Activated CD4-positive, alpha-beta memory T cell treated with anti-CD3 and anti-CD28 coated beads, Interleukin-2, amount 10 ng/mL, durations not matched to agents 7 days and 5 days (primary cell): ENCODE measurements at regions not wholly inside any gene's neighbourhood (a gene's known extent, or its start where the extent isn't known, plus 50 kb on each side); places are given as distances from the start of the nearest gene placed in this dataset.

Source experiments
- CTCF ChIA-PET: fragments of 350-600 bp; sonication (Branson Sonifier 250); formaldehyde crosslinking; loops from one replicate; lab custom pipeline; 2021; ENCODE audit warnings: antibody characterized with exemption, inconsistent platforms; lab: Charles Lee
- POLR2A ChIA-PET: fragments of 350-600 bp; sonication (Branson Sonifier 250); formaldehyde crosslinking; loops from one replicate; lab custom pipeline; 2021; ENCODE audit warnings: antibody characterized with exemption; lab: Charles Lee
- DNase-seq: peaks from one replicate; pipeline ENCODE4 v3.0.0-alpha.2; 2020
- H3K27ac Mint-ChIP-seq: one replicate; pipeline ENCODE4 v1.8.0; 2021; ENCODE audit warnings: mild to moderate bottlenecking, mixed read lengths
- H3K27me3 Mint-ChIP-seq: one replicate; pipeline ENCODE4 v1.8.0; 2021; ENCODE audit warnings: mixed read lengths
- H3K36me3 Mint-ChIP-seq: one replicate; pipeline ENCODE4 v1.8.0; 2021; ENCODE audit warnings: low read depth, mixed read lengths
- H3K4me1 Mint-ChIP-seq: one replicate; pipeline ENCODE4 v1.8.0; 2021; ENCODE audit warnings: mixed read lengths
- H3K4me3 Mint-ChIP-seq: one replicate; pipeline ENCODE4 v1.8.0; 2021; ENCODE audit warnings: mild to moderate bottlenecking, mixed read lengths
- H3K9me3 Mint-ChIP-seq: one replicate; pipeline ENCODE4 v1.8.0; 2021; ENCODE audit warnings: mixed read lengths

DNA sequence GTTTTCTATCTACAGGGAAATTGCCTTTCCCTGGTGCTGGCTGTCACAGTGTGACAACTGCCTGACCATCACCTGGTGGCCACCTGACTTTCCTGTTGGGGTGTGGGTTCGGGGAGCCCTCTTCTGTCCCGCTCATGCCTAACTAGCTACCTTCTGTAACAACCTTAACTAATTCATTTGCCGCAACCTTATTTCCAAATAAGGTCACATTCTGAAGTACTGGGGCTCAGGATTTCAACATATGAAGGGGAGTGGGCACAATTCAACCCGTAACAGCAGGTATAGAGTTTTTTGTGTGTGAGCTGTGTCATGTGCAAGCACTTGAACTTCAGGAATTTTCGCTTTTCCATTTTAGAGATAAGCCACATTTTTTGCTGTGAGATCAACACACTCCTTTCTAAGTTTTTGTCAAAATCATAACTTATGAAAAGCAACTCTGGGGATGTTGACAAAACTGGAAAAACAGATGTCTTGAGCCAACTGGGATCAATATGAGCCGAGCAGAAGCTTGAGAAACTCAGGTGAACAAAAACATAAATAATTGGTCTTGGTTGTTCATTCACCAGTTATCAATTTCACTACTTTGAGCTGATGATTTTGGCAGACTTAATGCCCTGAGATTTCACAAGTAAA is 242.0 kb upstream of the RGMA start:
- Mint-ChIP-seq H3K9me3 (no peaks in the 10 kb centered on the region), H3K36me3 (no peaks in the 10 kb centered on the region), H3K4me1 (no peaks in the 10 kb centered on the region), H3K4me3 (no peak overlapping the region), H3K27ac (no peak overlapping the region), H3K27me3 (peaks cover 30% of the 10 kb centered on the region)
- DNase-seq: no peak
- CTCF ChIA-PET: no interaction called here
- POLR2A ChIA-PET: no interaction called here

DNA sequence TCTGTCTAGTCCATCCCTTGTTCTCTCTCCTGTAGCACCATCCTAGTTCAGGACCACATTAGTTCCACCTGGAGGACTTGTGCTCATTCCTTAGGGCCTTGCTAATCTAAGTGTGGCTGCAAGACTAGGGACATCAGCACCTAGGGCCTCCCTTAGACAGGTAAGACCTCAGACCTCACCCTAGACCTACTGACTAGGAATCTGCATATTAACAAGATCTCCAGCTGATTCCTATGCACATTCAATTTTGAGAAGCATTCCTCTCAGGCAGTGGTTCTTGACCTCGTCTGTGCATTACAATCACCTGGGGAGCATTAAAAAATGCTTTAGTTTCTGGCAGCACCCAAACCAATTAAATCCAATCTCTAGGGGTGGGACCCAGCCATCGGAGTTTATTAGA is 238.4 kb upstream of the RGMA start:
- ChIA-PET POLR2A (no interaction called here), CTCF (no interaction called here)
- no peaks in the 10 kb centered on the region for H3K36me3 Mint-ChIP-seq
- no peaks in the 10 kb centered on the region for H3K4me1 Mint-ChIP-seq
- no peak overlapping the region for H3K4me3 Mint-ChIP-seq
- peaks cover 9% of the 10 kb centered on the region for H3K27me3 Mint-ChIP-seq
- no peaks in the 10 kb centered on the region for H3K9me3 Mint-ChIP-seq
- DNase-seq: no peak
- no peak overlapping the region for H3K27ac Mint-ChIP-seq

GRCh38 chr15:93324186-93324975 is 235.4 kb upstream of the RGMA start:
- DNase-seq: no peak
- Mint-ChIP-seq H3K4me3 (no peak overlapping the region), H3K4me1 (no peaks in the 10 kb centered on the region), H3K9me3 (no peaks in the 10 kb centered on the region), H3K27me3 (no peaks in the 10 kb centered on the region), H3K36me3 (no peaks in the 10 kb centered on the region), H3K27ac (no peak overlapping the region)
- ChIA-PET CTCF (no interaction called here), POLR2A (no interaction called here)

- Mint-ChIP-seq H3K4me1 (no peaks in the 10 kb centered on the region), H3K36me3 (no peaks in the 10 kb centered on the region), H3K27ac (no peak overlapping the region), H3K9me3 (no peaks in the 10 kb centered on the region), H3K4me3 (no peak overlapping the region), H3K27me3 (peaks cover under 1% of the 10 kb centered on the region)
- no peak for DNase-seq
- POLR2A ChIA-PET: no interaction called here
- CTCF ChIA-PET: interaction anchor here (0.6 kb wide), 1 partner anchor 63 kb away, joined by 3 read pairs; no protein-coding TSS in a partner anchor
Measured at GRCh38 chr15:93321881-93322282, 232.9 kb upstream of the RGMA start.

DNA sequence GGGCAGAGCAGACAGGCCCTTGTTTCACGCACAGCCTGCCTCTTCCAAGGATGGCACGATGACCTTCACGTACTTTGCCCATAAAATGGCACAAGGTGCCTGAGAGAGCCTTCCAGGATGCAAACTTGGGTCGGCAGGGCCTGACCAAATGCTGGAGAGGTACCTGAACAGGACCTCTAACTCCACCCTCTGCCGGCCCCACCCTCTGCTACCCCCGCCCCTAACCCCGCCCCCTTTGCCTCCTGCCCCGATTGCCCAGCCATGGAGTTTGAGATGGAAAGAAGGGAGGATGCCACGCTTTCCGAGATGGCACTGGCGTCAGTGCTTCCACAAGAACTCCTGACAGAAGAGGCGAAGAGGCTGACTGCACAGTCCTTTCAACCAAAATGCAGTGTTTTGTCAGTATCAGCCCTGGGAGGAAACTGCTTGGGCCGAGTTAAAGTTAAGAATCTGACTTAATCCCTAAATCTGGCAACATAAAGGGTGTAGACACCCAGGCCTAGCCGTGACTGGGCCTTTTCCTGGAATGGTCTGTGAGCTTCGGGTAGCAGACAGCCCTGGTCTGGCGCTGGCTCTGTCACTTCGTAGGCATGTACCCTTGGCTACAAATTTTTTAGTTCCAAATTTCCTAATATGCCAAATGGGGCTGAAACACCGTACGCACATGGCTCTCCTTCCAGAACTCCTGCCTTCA is 230.3 kb upstream of the RGMA start:
- no peaks in the 10 kb centered on the region for H3K36me3 Mint-ChIP-seq
- H3K27me3 Mint-ChIP-seq: peaks cover 11% of the 10 kb centered on the region
- CTCF ChIA-PET: no interaction called here
- H3K4me3 Mint-ChIP-seq: no peak overlapping the region
- POLR2A ChIA-PET: no interaction called here
- H3K4me1 Mint-ChIP-seq: no peaks in the 10 kb centered on the region
- no peaks in the 10 kb centered on the region for H3K9me3 Mint-ChIP-seq
- no peak overlapping the region for H3K27ac Mint-ChIP-seq
- DNase-seq: no peak

DNA sequence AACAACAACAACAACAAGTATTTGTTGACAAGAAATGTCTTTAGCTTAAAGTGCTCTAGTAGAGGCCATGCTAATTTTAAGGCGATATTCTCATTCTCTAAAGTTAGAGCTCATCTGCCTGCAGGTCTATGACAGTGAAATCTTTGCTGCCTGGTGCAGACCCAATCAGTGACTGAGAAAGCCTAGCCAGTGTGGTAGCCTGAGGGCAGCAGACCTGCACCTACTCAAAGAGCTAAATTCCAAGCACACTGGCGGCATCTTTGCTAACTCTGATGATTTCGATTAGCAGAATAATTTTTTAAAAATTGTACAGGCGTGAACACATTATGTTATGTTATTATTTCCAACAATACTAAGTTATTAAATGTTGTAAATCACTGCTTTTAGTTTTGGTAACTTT is 228.8 kb upstream of the RGMA start:
- no peaks in the 10 kb centered on the region for H3K36me3 Mint-ChIP-seq
- no peaks in the 10 kb centered on the region for H3K4me1 Mint-ChIP-seq
- peaks cover 13% of the 10 kb centered on the region for H3K27me3 Mint-ChIP-seq
- no peak for DNase-seq
- H3K4me3 Mint-ChIP-seq: no peak overlapping the region
- CTCF ChIA-PET: no interaction called here
- H3K27ac Mint-ChIP-seq: no peak overlapping the region
- no peaks in the 10 kb centered on the region for H3K9me3 Mint-ChIP-seq
- POLR2A ChIA-PET: no interaction called here

DNA sequence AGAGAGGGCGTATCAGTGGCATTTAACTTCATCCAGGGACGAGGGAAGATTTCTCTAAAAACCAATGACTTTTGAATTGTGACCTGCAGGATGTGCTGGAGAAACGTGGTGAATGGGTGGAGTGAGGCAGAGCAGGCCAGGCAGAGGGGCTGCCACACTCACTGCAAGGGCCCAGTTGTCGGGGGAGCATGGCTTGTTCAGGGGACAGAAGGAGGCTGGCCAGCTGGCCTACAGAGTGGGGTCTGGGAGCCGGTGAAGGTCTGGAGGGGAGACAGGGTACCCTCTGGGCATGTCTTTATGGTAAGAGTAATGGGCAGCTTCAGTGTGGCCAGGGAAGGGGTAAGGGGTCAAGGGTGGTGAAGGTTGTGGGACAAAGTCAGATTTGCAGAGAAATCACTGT is 225.2 kb upstream of the RGMA start:
- CTCF ChIA-PET: no interaction called here
- no peak overlapping the region for H3K27ac Mint-ChIP-seq
- POLR2A ChIA-PET: no interaction called here
- no peak for DNase-seq
- H3K4me1 Mint-ChIP-seq: no peaks in the 10 kb centered on the region
- H3K4me3 Mint-ChIP-seq: no peak overlapping the region
- H3K27me3 Mint-ChIP-seq: peaks cover 13% of the 10 kb centered on the region
- H3K36me3 Mint-ChIP-seq: no peaks in the 10 kb centered on the region
- no peaks in the 10 kb centered on the region for H3K9me3 Mint-ChIP-seq

DNA sequence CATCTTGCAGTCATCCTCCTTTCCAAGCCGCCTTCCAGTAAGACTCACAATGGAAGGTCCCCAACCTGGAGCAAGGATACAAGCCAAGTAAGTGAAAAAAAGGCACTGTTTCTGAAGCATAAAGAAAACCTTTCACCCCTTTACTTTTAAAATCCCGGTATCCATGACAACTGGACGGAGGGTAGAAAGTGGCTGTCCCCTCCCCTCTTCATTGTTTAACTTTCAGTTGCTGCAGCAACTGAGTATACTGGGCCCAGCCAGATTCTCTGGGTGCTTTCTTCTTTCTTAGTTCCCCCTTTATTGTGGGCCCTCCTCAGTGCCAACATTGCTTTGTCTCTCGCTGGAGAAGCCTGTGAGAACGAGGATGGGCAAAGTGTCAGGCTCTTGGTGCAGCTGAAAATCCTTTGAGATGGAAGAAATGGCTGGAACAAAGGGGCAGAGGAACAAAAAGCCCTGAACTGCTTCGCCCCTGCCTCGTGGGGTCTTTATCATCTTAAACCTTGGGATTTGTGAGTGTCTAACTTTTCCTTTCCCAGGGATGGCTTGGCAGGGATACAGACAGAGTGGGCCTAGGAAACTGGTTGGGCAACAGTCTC is 224.0 kb upstream of the RGMA start:
- H3K27ac Mint-ChIP-seq: no peak overlapping the region
- H3K9me3 Mint-ChIP-seq: no peaks in the 10 kb centered on the region
- no peak for DNase-seq
- no peaks in the 10 kb centered on the region for H3K36me3 Mint-ChIP-seq
- POLR2A ChIA-PET: no interaction called here
- no peaks in the 10 kb centered on the region for H3K4me1 Mint-ChIP-seq
- CTCF ChIA-PET: no interaction called here
- peaks cover 13% of the 10 kb centered on the region for H3K27me3 Mint-ChIP-seq
- H3K4me3 Mint-ChIP-seq: no peak overlapping the region

DNA sequence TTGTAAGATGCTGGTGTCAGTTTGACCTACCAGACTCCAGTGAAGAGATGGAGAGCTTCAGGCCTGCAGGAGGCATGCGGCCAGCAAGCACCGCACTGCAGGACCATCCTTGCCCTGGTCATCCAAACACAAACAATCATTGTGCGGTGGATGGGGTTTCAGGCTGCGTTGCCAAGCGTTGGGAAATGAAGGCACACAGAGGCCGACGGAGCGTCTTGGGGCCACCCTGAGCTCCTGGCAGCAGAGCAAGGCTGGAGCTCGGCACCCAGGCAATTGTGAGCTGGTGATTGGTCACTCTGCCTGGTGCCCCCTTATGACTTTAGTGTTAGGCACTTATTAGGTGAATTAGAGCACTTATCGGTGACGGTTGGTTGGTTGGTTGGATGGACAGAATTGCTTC is 222.6 kb upstream of the RGMA start:
- Mint-ChIP-seq H3K27me3 (peaks cover 13% of the 10 kb centered on the region), H3K4me3 (no peak overlapping the region), H3K27ac (no peak overlapping the region), H3K36me3 (no peaks in the 10 kb centered on the region), H3K9me3 (no peaks in the 10 kb centered on the region), H3K4me1 (no peaks in the 10 kb centered on the region)
- CTCF ChIA-PET: no interaction called here
- POLR2A ChIA-PET: no interaction called here
- DNase-seq: no peak

DNA sequence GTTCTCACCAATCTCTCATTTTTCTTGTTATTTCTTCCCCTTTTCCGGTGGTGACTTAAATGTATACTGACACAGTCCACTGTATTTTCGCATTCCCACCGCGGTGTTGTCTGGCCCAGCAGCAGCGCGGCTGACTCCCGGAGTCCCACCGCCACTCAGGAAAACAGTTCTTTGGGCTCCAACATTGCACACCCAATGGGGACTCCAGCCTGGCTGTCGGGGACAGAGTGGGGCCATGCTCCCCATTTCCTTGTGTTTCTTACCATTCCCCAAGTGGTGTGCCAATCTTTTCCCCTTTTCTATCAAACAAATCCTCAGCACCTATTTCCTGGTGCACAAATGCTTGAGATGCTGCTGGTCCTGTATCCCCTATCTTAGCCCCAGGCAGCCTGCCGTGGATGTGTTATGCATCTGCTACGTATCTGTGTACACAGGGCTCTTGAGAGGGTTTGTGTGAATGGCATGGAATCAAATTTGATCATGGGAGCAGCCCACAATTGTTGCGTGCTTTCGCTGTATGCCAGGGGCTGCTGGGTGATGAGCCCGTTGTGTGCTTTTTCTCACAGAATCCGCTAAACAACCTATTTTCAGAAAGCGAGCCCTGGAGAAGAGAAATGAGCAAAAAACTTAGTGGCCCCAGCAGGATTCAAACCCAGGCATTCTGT is 219.1 kb upstream of the RGMA start:
- Mint-ChIP-seq H3K4me1 (no peaks in the 10 kb centered on the region), H3K4me3 (no peak overlapping the region), H3K9me3 (no peaks in the 10 kb centered on the region), H3K27ac (no peak overlapping the region), H3K27me3 (peaks cover 9% of the 10 kb centered on the region), H3K36me3 (no peaks in the 10 kb centered on the region)
- POLR2A ChIA-PET: no interaction called here
- CTCF ChIA-PET: no interaction called here
- no peak for DNase-seq

- Mint-ChIP-seq H3K27ac (no peak overlapping the region), H3K36me3 (no peaks in the 10 kb centered on the region), H3K4me3 (no peak overlapping the region), H3K27me3 (peaks cover 9% of the 10 kb centered on the region), H3K9me3 (no peaks in the 10 kb centered on the region), H3K4me1 (no peaks in the 10 kb centered on the region)
- CTCF ChIA-PET: no interaction called here
- POLR2A ChIA-PET: no interaction called here
- DNase-seq: no peak
Measured at GRCh38 chr15:93307513-93307912, 218.5 kb upstream of the RGMA start.

DNA sequence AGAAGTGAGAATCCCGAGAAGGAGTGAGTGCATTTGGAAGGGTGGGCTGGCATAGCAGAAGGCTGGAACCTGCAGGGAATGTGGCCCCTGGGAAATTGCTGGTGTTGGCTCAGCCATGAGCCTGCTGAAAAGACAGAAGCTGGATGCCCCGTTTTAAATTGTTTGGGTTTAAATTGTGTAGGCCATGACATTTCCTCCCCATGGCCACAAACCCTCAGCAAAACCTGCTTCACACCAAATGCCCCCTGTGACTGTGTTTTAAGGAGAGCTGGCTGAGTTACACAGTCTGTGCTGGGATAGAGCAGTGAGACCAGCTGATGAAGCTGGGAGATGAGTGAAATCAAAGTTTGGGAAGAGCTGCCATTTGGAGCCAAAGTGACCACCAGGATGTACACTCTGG is 216.3 kb upstream of the RGMA start:
- Mint-ChIP-seq H3K36me3 (no peaks in the 10 kb centered on the region), H3K27ac (no peak overlapping the region), H3K9me3 (no peaks in the 10 kb centered on the region), H3K4me1 (no peaks in the 10 kb centered on the region), H3K27me3 (peaks cover 9% of the 10 kb centered on the region), H3K4me3 (no peak overlapping the region)
- no peak for DNase-seq
- ChIA-PET POLR2A (no interaction called here), CTCF (no interaction called here)
